GM19455 (cell line): ENCODE measurements at regions not wholly inside any gene's neighbourhood (a gene's known extent, or its start where the extent isn't known, plus 50 kb on each side); places are given as distances from the start of the nearest gene placed in this dataset.

Source experiments
- ATAC-seq: cut with Tn5 transposase; IDR thresholded peaks from one replicate; pipeline ENCODE4 v1.9.1; 2021; ENCODE audit not compliant: unreplicated experiment

DNA sequence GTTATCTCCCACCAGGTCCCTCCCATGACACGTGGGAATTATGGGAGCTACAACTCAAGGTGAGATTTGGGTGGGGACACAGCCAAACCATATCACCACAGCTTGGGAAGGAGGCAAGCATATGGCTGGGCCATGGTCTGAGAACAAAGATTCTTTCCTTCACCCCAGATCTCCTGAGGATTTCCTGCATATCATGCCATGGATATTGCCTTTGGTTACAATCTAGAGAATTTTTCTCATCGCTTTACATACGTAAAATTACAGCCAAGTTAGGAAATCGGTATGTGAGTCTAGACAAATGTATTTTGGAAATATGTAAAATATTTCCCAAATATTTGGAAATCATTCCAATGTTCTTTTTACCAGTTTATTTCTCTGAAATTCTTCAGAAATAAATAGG, 398.3 kb downstream of the RFC3 start:
- no peak for ATAC-seq

DNA sequence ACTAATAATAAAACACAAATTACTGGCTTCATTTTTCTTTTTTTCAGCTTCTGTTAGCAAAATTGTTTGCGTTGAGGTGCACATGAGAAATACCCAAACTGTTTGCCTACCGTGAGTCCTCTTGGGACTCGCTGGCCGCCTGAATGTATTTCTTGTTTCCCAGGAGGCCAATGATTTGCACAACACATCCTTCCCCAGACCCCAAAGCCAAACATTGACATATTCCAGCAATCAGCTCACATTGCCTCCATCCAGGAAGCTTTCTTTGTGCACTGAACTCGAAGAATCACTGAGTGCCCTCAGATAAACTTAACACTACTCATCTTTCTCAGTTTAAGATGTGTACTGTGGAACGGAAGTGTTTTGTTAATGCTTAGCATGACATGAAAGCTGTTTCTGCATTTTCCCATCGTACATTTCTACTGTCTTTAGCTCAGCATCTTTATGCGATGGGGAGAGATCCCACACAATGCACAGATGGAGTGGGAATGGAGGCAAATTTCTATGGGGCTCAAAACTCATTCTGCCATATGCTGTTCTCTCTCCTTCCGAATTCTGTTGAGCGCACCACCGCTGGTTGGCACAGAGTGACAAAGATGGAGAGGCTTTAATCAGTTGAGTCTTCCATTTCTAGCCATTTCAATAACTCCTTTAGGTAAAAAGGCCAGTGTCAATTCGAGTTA, 399.5 kb downstream of the RFC3 start:
- no peak for ATAC-seq

DNA sequence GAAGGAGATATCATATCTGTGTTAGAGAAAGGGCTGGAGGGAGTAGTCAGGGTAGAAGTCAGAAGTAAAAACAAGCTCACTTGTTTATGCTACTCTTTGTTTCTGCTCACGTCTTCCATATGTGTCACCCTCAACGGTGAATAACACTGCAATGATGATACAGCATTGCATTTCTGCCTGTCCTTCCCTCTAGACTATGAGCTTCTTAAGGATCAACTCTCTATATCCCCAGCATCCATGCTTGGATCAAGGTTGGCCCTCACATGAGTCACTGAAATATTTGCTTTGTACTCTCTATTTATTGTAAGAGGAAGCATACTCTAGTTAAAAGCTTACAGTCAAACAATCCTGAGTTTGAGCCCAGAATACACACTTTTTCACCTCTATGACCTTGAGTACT, 406.0 kb downstream of the RFC3 start:
- no peak for ATAC-seq

DNA sequence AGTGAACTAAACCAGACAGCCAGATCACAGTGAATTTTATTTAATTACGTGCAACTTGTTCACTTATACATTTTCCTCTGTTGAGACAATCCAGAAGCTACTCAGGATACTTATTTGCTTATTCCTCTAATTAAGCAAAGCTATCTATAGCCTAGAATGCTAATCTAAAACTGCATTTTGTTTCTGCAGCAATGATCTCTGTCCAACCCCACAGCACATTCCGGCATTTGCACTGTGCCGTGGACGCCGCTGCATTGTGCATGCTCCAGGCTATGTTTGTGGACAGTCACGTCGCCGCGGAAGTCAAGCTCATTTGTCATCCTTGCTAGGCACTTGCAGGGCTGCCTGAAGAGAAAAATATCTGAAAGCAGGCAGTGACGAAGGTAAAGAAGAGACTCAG, 406.9 kb downstream of the RFC3 start:
- ATAC-seq: no peak

DNA sequence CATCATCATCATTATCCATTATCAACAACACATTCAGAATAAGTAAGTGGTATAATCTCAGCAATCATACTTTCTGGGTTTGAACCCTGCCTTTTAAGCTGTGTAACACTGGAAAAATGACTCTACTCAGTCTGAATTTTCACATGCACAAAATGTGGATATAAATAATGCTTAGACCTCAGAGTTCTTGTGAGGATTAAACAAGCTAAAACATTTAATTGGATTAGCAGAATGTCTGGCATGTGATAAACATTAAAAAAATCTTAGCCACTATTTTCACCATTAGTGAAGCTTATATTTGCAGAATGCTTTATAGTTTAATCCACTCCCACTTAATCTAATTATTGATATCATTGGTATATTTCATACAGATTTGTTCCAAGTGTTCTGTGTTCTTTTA, 412.3 kb downstream of the RFC3 start:
- ATAC-seq: no peak

DNA sequence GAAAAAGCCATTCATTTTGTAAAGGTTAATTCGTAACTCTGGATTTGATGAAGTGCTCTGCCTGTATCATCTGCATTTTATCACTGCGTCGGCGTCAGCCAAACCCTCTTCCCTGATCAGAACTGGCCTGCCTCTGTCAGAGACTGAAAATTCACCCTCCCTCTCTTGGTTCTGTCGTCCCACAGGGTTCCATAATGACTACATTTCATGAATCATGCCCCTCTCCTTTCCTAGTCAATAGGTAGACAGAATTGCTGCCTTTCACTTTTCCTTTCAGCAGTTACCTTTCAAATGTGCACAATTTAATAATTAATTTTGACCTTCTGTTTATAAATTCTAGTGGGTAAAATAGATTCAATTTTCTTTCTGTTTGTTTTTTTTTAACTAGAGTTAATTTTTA, 423.4 kb downstream of the RFC3 start:
- no peak for ATAC-seq

DNA sequence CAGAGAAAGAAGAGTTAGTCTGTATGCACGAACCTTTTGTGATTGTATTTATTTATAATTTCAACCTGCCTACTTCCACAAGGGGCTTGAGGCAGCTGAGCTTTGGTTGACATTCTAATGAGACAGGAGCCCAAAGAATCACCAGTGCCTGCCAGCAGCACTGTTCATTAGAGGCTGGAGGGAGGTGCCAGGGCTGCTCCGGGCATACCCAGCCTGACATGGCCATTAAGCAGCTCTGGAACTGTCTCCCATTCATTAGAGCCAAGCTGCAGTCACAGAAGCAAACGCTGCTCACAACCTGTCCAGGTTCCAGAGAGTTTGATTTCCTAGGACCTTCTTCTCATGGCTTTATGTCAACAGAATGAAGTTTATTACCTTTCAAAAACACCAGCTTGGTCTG, 425.5 kb downstream of the RFC3 start:
- no peak for ATAC-seq

DNA sequence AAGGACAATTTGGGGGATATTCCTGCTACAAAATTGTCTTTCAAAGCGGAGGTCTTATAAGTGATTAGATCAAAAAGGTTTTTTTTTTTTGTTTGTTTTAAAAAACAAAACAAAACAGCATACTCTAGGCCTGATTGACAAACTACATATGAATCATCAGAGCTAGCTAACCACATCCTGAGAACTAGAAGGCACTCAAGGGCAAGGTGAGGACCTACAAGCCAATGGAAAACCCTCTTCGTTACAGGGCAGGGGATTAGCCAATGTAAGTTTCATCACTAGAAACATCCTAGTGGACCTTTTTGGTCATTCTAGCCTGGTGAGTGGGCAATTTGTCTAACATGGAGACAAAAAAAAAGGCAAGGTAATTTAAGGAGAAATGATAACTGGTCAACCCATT, 428.6 kb downstream of the RFC3 start:
- no peak for ATAC-seq

DNA sequence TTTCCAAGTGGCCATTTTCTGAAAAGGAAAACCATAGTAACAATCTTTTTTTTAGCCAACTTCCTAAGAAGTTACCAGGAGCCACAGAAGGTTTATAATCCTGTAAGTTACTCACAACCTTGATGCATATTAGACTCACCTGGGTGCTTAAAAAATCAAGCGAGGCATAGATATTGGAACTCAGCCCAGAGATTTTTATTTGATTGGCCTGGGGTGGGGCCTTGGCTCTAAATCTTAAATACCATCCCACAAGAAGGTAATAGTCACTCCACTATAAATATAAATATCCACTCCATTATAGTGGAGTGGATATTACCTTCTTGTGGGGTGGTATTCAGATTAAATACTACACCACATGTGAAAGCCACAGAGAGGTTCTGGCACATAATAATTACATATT, 429.6 kb downstream of the RFC3 start:
- no peak for ATAC-seq

DNA sequence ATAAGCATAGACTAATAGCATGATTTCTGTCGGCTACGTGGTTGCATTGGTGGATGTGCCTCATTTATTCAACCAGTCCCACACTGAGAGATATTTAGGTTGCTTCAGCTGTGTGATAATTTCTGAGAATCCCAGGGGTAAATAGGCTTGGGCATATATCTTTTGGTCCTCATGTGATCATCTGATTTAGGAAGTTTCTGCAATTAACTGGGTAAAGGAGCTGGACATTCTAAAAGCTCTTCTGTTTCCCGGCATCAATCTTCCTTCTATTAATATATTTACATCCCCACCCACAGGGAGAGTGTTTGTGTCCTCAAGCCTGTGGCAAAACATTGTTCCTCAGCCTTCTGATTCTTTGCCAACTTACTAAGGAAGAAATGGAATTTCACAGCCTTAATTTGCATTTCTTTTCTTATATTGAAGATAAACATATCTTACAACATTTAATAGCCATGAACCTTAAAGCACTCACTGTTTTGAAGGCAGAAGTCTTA, 431.6 kb downstream of the RFC3 start:
- ATAC-seq: no peak

DNA sequence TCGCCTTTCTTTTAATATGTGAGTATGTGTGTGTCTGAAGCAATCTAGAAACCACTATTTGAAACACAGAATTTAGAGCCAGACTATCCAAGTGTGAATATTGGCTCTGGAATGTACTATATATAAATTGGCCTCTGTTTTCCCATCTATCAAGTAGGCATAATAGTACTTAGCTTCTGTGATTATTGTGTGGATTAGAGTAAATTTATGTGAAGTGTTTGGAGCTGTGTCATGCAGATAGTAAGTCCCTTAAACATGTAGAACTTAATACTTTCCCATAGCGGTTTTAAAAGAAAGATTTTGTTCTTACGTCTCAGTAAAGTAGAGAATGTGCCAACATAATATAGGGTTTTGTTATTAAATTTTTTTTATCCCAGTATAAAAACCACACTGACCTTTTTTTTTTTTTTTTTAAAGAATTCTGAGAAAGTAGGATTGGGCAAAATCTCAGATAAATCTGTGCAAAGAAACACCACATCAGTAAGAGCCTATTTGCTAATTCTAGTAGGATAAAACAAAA, 432.3 kb downstream of the RFC3 start:
- ATAC-seq: no peak

DNA sequence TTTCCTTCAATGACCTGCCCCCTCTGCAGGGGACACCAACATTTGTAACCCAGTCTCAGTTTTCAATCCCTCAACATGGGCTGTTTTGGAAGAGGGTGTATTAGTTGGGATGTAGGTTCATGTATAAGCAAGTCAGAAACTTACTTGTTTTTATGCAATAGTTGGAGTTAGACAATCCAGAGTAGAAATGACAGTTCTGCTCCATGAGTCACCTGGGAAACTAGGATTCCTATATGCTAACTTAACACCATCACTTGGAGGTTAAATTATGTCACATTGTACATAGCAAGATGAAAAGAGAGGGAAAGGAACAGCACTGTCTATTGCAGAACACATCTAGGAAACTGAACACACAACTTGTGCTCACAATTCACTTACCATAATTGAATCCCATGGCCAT, 436.4 kb downstream of the RFC3 start:
- ATAC-seq: no peak

DNA sequence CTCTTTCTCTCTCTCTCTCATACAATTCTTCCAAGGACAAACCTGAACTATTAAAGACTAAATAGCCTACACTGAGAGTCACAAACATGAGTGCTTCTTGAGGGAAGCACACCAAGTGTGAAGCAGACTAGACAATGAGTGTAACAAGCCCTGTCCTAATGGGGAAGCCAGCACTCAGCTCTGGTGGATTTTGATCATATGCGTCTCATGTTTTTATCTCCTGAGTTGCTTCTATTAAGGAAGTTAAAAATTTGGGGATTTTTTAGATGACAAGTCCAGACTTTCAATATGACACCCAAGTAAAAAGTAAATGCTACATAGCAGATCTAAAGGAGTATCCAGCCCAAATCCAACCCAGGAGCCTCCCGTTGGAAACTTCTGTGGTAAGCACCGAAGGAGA, 437.8 kb downstream of the RFC3 start:
- ATAC-seq: no peak

DNA sequence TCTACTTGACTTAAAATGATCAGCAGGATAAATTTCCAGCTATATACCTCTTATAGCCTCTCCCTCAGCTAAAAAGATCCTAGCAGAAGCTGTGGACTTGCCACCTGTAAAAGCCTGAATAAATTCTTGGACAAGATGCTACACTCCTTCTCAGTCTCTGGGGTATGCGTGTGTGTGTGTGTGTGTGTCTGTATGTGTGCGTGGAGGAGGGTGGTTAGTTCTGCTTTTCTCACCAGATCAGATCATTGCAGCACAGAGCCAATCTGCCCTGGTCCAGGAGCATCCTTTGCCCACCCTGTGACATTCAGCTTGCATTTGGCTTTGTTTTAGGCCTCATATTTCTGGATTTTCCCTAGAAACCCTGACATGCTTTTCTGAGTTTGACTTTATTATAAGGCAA, 438.3 kb downstream of the RFC3 start:
- no peak for ATAC-seq

DNA sequence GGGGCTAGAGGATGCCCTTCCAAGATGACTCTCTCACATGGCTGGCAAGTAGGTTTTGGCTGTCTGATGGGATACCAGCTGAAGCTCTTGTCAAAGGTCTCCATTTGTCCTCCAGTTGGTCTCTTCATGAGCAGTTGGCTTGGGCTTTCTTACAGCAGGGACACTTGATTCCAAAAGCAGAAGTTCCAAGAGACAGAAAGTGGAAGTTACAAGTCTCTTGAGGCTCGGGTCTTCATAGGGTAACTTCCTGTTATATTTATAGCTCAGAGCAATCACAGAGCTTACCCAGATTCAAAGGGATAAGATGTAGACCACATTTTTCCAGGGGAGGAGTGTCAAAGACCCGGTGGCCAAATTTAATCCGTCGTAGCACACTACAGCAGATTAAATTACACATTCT, 440.0 kb downstream of the RFC3 start:
- ATAC-seq: no peak

DNA sequence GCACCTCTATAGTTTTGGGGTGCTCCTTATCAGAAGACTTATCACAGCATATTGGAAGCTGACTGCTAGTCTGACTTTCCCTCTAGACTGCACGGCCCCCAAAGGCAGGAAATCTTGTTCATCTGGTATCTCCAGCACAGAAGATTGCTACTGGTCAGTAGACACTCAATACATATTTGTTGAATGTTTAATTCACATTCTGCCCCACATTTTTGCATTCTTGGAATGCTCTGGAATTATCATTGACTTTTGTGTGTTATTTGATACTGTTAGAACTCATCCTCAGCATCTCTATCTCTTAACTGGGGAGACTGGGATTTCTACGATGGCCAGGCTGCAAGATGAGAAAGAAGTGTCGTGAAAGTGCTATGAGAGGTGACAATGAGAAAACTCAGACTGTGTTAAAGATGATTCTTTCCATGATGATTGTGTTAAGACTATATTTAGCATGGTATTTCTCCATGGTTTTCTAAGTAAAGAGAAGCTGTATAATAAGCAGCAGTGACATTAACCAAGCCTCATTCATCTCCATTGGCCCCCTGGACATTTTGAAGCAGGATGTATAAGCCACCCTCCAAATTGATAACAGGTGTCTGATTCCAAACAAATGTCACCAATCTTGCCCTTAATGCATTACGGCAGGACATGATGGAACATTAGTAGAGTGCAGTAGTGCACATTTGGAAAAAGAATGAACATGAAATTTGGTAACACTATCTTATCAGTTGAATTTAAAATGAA, 440.9 kb downstream of the RFC3 start:
- no peak for ATAC-seq

DNA sequence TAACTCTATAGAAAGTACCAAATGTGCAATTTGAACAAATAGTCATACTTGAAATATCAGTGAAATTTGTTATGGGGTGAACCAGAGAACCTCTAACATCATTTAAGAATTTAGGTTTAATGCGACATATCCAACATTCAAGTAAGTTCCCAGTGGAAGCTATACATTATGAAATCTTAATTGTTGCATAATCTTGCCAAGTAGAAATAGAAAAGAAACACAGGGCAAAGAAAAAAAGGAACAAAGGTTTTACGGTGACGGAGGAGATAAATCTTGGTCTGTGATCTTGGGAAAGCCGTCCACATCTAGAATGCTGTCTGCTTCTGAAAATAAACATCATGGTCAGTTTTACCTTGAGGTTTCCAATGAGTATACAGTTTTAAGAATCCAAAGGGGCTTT, 445.7 kb downstream of the RFC3 start:
- no peak for ATAC-seq

DNA sequence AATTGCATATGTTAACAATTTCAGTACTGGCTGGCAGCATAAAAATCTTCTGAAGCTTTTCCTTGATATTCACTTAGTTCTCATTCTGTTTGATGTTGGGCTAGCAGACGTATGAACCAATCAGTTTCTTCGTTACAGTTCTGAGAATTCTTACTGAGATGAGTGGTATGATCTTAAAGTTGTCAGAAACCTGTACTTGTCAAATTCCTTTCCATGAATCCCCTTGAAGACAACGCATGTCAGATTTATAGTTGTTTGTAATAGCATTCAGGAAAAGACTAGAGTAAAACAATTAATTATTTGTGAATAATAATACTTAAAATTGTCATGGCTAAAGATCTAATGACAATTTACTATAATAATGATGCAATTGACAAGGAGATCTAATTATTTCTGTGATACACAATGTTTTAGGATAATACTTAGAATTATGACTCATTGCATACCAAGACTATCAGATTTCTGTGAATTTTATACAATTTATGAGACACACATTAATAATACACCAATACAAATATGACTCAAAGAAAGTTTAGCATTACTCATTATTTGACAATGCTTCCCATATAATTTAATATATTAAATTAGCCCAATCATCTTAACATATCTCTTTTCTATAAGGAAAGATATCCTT, 447.2 kb downstream of the RFC3 start:
- ATAC-seq: no peak

DNA sequence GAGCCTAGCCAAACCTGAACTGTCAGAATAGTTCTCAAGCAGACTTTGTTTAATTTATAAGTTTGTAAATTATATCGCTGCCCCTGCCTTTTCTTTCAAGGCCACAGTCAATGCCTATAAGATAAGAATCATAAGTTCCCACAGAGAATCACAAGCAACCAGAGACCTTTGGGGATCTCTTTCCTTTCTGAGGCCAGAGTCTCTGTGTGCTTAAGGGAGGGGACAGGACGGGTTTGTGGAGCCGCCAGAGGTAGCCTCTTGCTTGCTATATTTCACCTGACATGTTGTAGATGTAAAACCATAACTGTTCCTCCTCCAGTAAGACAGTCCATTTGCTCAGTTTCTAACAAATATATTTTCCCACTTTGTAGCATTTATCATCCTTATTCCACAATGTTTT, 458.8 kb downstream of the RFC3 start:
- no peak for ATAC-seq

DNA sequence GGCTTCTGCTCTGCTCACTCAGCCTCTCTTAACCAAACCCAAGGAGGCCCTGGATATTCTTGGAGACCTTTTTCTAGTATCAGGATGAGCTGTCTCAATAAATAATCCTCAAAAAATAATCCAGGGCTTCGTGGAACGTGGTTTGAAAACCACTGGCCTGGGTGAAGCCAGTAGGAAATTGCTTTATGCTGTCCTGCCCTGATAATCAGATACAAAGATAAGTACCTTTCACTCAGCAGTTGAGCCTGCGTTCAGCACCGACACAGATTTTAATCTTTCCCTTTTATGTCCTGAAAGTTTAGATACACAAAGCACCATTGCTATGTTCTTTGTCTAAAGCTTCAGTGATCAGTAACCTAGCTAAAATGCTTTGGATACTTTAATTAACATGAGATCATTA, 460.0 kb downstream of the RFC3 start:
- no peak for ATAC-seq

DNA sequence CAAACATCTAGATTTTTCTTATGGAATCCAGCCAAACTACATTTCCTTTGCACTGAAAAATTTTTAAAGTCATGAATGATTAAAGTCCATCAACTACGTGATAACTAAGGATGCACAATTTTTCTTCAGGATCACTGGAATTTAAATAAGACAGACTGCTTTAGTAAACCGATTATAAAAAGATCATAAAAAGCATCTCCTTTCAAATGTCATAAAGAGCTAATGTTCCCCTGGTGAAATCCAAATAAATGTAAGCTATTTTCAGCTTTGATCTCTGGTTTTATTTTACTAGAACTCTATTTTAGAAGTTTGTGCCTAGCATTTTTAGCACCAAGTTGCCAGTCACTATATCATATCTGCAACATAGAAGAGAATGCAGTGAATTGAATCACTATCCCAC, 460.8 kb downstream of the RFC3 start:
- ATAC-seq: no peak

DNA sequence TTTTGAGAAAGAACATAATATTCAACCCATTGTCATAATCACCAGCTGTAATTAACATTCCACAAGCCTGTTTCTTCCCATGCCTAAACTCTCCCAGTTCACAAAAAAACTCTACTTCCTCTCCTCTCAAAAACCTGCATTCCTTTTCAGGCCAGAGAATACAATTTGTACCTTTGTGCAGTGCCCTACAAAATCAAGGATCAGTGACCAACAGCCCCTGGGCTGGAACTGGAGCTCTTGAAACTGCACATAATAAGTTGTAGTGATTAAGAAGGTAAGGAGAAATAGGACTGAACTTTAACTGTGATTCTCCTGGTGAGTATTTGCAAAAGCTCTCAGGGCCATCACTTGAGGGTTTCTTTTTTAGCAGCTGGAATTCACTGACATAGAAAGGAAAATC, 472.7 kb downstream of the RFC3 start:
- ATAC-seq: no peak
